ENCODE measurements at regions not wholly inside any gene's neighbourhood (a gene's known extent, or its start where the extent isn't known, plus 50 kb on each side); places are given as distances from the start of the nearest gene placed in this dataset.

- DNase-seq (ENCODE audit: low read depth in 2 of 2) = no peak
Observed at GRCh38 chr5:68942169-68942568, 151.6 kb upstream of the SLC30A5 start.

DNA sequence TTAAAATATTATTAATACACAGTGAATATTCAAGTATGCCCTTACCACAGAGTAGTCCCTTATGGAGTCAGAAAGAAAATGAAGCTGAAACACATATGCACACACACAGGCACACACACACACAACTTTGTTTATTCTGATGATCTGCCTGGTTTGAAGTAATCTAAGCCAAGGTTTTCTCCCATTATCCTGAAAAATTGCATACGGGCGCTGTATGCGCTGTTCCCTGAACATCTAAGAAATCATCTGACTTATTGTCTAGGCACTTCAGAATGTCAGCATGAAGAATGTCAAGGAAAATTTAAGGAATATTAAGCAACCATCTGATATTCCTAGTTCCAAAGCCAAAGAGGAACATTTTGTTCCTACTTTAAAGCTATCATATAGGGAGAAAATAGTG lies 147.1 kb upstream of the SLC30A5 start:
- no peak for DNase-seq (ENCODE audit: low read depth in 2 of 2)

GRCh38 chr5:68947986-68948385 lies 145.8 kb upstream of the SLC30A5 start:
- no peak for DNase-seq (ENCODE audit: low read depth in 2 of 2)

- DNase-seq (ENCODE audit: low read depth in 2 of 2) = no peak
Observed at GRCh38 chr5:68949256-68949655, 144.6 kb upstream of the SLC30A5 start.

GRCh38 chr5:68949711-68950110 lies 144.1 kb upstream of the SLC30A5 start:
- no peak for DNase-seq (ENCODE audit: low read depth in 2 of 2)

DNA sequence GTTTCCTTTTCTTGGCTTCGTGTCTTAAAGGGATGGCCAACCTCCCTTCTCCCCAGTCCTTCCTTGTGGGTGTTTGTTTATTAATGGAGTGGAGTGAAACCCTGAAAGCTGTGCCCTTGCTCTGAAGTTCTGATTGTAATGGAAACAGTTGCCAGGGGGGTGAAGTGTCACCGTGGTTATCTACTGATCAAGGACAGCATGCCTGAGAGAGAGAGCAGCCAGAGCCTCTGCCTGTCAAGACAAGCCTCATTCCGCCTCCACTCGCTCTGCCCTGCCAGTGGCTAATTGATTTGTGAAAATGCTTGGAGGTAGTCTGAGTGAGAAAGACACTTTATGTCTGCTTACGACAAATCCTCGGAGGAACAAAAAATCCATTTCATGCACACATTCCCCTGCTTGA lies 143.7 kb upstream of the SLC30A5 start:
- DNase-seq (ENCODE audit: low read depth in 2 of 2) = no peak

GRCh38 chr5:68950930-68951329 lies 142.9 kb upstream of the SLC30A5 start:
- DNase-seq (ENCODE audit: low read depth in 2 of 2) = no peak

DNA sequence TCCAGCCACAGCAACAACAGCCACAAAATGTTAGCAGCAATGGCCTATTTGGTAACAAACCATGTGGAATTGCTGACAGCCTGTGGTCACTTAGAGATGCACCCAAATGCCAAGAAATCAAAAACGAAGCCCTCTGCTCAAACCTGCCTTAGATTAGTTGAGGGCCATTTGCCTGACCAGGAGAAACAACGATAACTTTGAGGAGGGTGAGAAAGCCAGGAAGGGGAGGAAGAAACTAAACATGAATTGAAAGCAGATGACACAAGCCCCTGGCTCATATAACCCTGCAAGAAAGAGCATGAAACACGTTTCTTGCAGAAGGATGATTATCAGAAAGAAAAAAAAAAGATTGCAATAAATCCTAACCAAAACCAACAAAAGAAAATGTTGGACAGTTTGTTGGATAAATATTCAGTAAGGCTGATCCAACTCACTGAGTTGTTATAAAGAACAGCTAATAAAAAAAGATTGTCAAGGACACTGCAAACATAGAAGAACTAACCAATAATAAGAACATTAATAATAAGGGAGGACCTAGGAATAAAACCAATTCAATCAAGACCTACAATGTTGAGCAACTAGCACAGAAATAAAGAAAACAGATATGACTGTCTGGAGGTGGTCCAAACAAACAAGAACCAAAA lies 140.5 kb upstream of the SLC30A5 start:
- no peak for DNase-seq (ENCODE audit: low read depth in 2 of 2)

DNA sequence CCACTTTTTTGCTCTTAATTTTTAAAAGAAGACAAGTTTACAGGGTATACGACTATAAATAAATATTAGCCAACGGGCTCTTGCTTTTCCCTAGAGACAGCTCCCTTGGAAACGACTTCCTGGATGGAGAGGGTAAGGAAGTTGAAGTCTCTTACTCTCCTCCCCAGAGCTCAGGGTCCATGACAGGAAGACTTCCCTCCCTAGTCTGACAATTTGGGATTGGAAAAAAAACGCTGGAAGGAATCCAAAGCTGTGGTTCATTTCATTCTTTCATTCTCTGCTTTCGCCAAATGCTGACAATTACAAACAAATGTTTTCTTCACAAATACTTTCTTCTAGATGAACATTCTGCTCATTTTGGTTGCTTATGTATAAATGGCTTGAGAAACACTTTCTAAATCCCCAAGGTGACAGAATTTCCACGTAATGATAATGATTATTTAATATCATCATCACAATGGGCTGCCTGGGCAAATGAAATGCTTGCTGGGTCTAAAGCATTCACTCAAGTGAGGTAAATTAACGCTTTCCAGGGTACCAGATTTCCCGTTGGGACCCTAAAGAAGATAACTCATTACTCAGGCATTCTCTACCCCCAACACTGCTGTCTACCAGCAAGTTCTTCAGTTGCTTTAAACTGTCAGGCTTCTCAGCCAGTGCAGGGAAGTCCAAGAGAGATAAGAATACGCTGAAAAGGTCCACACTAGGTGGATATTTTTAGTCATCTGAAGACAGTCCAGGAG lies 139.8 kb upstream of the SLC30A5 start:
- DNase-seq (ENCODE audit: low read depth in 2 of 2) = no peak

- DNase-seq (ENCODE audit: low read depth in 2 of 2) = no peak
Observed at GRCh38 chr5:68954618-68954910, 139.2 kb upstream of the SLC30A5 start.

- no peak for DNase-seq (ENCODE audit: low read depth in 2 of 2)
Observed at GRCh38 chr5:68957591-68957990, 136.2 kb upstream of the SLC30A5 start.

- DNase-seq (ENCODE audit: low read depth in 2 of 2) = no peak
Observed at GRCh38 chr5:68958428-68958827, 135.4 kb upstream of the SLC30A5 start.

GRCh38 chr5:68960456-68960855 lies 133.4 kb upstream of the SLC30A5 start:
- DNase-seq (ENCODE audit: low read depth in 2 of 2) = no peak

- DNase-seq (ENCODE audit: low read depth in 2 of 2) = no peak
Observed at GRCh38 chr5:68960961-68961360, 132.9 kb upstream of the SLC30A5 start.

GRCh38 chr5:68961762-68962161 lies 132.1 kb upstream of the SLC30A5 start:
- DNase-seq (ENCODE audit: low read depth in 2 of 2) = no peak

GRCh38 chr5:68962757-68963484 lies 130.9 kb upstream of the SLC30A5 start:
- DNase-seq (ENCODE audit: low read depth in 2 of 2) = no peak

DNA sequence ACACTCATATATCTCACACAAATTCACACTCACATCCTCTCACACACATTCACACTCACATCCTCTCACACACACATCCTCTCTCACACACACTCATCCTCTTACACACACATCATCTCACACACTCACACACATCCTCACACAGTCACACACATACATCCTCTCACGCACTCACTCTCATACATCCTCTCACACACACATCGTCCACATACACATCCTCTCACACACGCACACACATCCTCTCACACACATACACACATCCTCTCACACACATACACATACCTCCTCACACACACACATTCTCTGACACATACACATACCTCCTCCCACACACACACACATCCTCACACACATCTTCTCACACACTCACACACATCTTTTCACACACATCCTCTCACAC lies 129.1 kb upstream of the SLC30A5 start:
- DNase-seq (ENCODE audit: low read depth in 2 of 2) = no peak

DNA sequence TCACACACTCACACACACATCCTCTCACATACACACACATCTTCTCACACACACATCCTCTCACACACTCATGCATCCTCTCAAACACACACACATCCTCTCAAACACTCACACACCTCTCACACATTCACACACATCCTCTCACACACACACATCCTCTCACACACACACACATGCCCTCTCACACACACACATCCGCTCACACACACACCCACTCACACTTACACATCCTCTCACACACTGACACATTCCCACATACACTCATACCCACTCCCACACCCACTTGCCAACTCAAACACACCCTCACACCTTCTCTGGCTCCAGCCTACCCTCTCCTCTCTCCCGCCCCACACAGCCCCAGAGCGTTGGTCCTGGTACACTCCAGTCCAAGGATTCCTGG lies 127.9 kb upstream of the SLC30A5 start:
- no peak for DNase-seq (ENCODE audit: low read depth in 2 of 2)

DNA sequence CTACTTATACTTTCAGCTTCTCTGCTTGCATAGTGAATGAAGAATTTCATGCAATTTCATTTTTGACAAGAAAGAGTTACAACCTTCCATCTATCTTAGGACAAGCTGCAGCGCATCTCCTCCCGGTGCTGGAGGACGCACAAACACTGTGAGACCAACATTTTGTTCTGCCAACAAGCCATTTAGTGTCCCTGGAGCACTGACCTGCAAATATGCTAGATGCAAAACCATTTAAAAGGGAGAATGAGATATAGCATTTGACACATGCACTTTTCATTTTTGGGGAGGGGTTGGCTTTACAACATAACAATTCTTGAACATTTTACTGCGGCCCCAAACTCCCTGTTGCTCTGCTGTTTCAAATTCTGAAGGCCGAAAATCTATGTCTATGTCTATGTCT lies 127.2 kb upstream of the SLC30A5 start:
- DNase-seq (ENCODE audit: low read depth in 2 of 2) = no peak

GRCh38 chr5:68968429-68968828 lies 125.4 kb upstream of the SLC30A5 start:
- no peak for DNase-seq (ENCODE audit: low read depth in 2 of 2)

DNA sequence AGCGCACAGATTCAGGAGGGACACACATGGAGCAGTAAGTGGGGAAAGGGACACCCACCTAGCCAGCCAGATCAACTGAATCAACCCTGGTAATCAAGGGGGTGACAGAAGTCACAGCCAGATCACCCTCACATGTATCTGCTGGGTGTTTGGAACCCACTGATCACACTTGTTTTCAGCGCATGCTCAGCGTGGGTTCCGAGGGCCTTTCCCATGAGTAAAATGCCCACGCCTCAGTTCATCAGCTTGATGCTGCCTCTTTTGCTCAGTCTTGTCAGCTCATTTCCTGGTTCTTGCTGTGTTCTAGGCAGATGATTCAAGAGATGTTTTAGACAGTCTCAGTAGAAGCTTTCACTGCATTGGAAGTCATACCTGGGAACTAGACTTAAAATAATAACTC lies 123.2 kb upstream of the SLC30A5 start:
- DNase-seq (ENCODE audit: low read depth in 2 of 2) = no peak

GRCh38 chr5:68973696-68974095 lies 120.1 kb upstream of the SLC30A5 start:
- DNase-seq (ENCODE audit: low read depth in 2 of 2) = no peak

- DNase-seq (ENCODE audit: low read depth in 2 of 2) = no peak
Observed at GRCh38 chr5:68983043-68983442, 110.8 kb upstream of the SLC30A5 start.

Data from stimulated activated CD8-positive, alpha-beta memory T cell treated with anti-CD3 and anti-CD28 coated beads, Interleukin-15, amount 100 ng/mL, for 4 hours (primary cell).